NT2/D1 (cell line): ENCODE measurements at regions not wholly inside any gene's neighbourhood (a gene's known extent, or its start where the extent isn't known, plus 50 kb on each side); places are given as distances from the start of the nearest gene placed in this dataset.

Experiments
- SUZ12 ChIP-seq: IDR thresholded peaks from 2 replicates; pipeline ENCODE4 v1.6.1; 2011; ENCODE audit not compliant: insufficient read length, insufficient read depth; ENCODE audit errors: extremely low read depth
- ZNF274 ChIP-seq: IDR thresholded peaks from 2 replicates; pipeline ENCODE4 v1.6.1; 2011; ENCODE audit warnings: mild to moderate bottlenecking, low read depth, low read length

- no peak for TF ChIP-seq ZNF274
- TF ChIP-seq SUZ12 = no peak
Measured at GRCh38 chr10:130723704-130724103, 587.5 kb downstream of the GLRX3 start.
